Neural progenitor cell (in vitro differentiated cells): ENCODE measurements at regions not wholly inside any gene's neighbourhood (a gene's known extent, or its start where the extent isn't known, plus 50 kb on each side); places are given as distances from the start of the nearest gene placed in this dataset.
"Not testable (repeated sequence)": the region's sequence is repeated elsewhere in the genome, so short reads cannot be mapped to it uniquely, and the experiment has no call there.

Experiments
- DNase-seq: peaks from one replicate; pipeline ENCODE4 v3.0.0-alpha.2; 2016; ENCODE audit warnings: low spot score
- H2AFZ ChIP-seq: fragments of 200-600 bp; sonication (generic); replicated peaks from 2 replicates; pipeline ENCODE4 v1.6.1; 2016; ENCODE audit warnings: antibody characterized with exemption
- H3F3A ChIP-seq: fragments of 200-600 bp; sonication (generic); 2 replicates; pipeline ENCODE4 v1.6.1; 2016; ENCODE audit warnings: antibody characterized with exemption, low read depth
- H3K27ac ChIP-seq: fragments of 200-600 bp; sonication (generic); 2 replicates; pipeline ENCODE4 v1.5.1; 2016; ENCODE audit warnings: mild to moderate bottlenecking
- H3K27me3 ChIP-seq: fragments of 200-600 bp; sonication (generic); 2 replicates; pipeline ENCODE4 v1.6.1; 2016; ENCODE audit warnings: mild to moderate bottlenecking, moderate library complexity
- H3K36me3 ChIP-seq: fragments of 200-600 bp; sonication (generic); 2 replicates; pipeline ENCODE4 v1.5.1; 2016
- H3K4me1 ChIP-seq: fragments of 200-600 bp; sonication (generic); 2 replicates; pipeline ENCODE4 v1.6.1; 2016; ENCODE audit warnings: mixed run types
- H3K4me2 ChIP-seq: fragments of 200-600 bp; sonication (generic); 2 replicates; pipeline ENCODE4 v1.6.1; 2016
- H3K4me3 ChIP-seq: fragments of 200-600 bp; sonication (generic); 2 replicates; pipeline ENCODE4 v1.5.1; 2016
- H3K79me2 ChIP-seq: fragments of 200-600 bp; sonication (generic); 2 replicates; pipeline ENCODE4 v1.6.1; 2016; ENCODE audit warnings: low read depth
- H3K9ac ChIP-seq: fragments of 200-600 bp; sonication (generic); 2 replicates; pipeline ENCODE4 v1.6.1; 2016
- H3K9me3 ChIP-seq: fragments of 200-600 bp; sonication (generic); 2 replicates; pipeline ENCODE4 v1.5.1; 2016; ENCODE audit warnings: low read depth
- H4K20me1 ChIP-seq: fragments of 200-600 bp; sonication (generic); 2 replicates; pipeline ENCODE4 v1.6.1; 2016; ENCODE audit warnings: low read depth
- H3K27ac Mint-ChIP-seq: 3 replicates; pipeline ENCODE4 v1.8.0; 2021; ENCODE audit warnings: mixed read lengths
- H3K27me3 Mint-ChIP-seq: 2 replicates; pipeline ENCODE4 v1.8.0; 2022; ENCODE audit warnings: low read depth, mild to moderate bottlenecking, inconsistent platforms, moderate library complexity, mixed read lengths; ENCODE audit not compliant: insufficient read depth
- H3K36me3 Mint-ChIP-seq: 3 replicates; pipeline ENCODE4 v1.8.0; 2021; ENCODE audit warnings: mixed read lengths
- H3K4me1 Mint-ChIP-seq: 3 replicates; pipeline ENCODE4 v1.8.0; 2021; ENCODE audit warnings: mixed read lengths
- H3K4me3 Mint-ChIP-seq: 3 replicates; pipeline ENCODE4 v1.8.0; 2021; ENCODE audit warnings: mild to moderate bottlenecking, moderate library complexity, mixed read lengths
- H3K9me3 Mint-ChIP-seq: 3 replicates; pipeline ENCODE4 v1.8.0; 2020; ENCODE audit warnings: mixed read lengths
- EZH2 ChIP-seq: fragments of 200-600 bp; sonication (generic); IDR thresholded peaks from 2 replicates; pipeline ENCODE4 v1.6.1; 2017; ENCODE audit warnings: antibody characterized with exemption, mild to moderate bottlenecking, moderate library complexity
- EZH2phosphoT487 ChIP-seq: fragments of 200-600 bp; sonication (generic); IDR thresholded peaks from 2 replicates; pipeline ENCODE4 v1.6.1; 2017; ENCODE audit warnings: antibody characterized with exemption
- TF ChIP-seq, protein P1 (sequence below): fragments of 200-600 bp; sonication (generic); IDR thresholded peaks from 2 replicates; pipeline ENCODE4 v1.5.1; 2017; ENCODE audit warnings: antibody characterized with exemption, mild to moderate bottlenecking

DNA sequence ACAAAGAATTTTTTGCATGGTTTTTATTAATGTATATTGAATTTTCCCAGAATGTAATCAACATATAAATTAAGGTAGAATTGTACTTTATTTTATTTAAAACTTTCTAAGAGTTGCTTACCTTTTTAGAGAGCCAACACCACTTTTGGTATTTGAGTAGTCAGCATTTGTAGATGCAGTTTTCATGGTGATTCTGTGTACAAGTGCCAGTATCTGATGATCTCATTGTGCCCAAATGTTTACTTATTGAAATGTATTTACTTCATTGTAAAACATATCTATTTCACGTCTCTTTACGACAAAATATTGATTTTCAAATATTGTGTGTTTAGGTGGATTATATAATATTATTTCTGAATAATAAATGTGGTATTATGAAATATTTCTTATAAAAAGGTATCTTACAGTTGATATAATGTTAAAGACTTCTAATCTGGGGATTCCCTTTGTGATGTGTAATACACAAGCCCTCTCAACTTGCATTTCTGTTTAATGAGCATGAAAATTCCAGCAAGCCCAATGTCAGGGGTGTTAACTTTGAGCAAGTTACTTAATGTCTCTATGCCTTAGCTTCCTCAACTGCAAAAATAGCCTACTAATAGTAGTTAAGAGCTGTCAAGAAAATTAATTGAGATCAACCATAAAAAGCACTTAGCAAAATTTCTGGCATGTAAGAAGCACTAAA lies 141.8 kb upstream of the ZNF648 start:
- Mint-ChIP-seq H3K36me3 (no peaks in the 10 kb centered on the region), H3K27me3 (peaks cover 2% of the 10 kb centered on the region), H3K4me3 (no peak overlapping the region), H3K27ac (no peak overlapping the region), H3K9me3 (no peaks in the 10 kb centered on the region), H3K4me1 (peaks cover 20% of the 10 kb centered on the region)
- Histone ChIP-seq H2AFZ (no peak overlapping the region), H3K36me3 (no peaks in the 10 kb centered on the region), H3K9me3 (no peaks in the 10 kb centered on the region), H3K4me2 (no peak overlapping the region), H3F3A (peaks cover 11% of the 10 kb centered on the region), H3K4me3 (no peak overlapping the region), H3K27ac (no peak overlapping the region), H3K79me2 (no peaks in the 10 kb centered on the region), H4K20me1 (no peaks in the 10 kb centered on the region), H3K4me1 (peaks cover 16% of the 10 kb centered on the region), H3K27me3 (no peaks in the 10 kb centered on the region), H3K9ac (no peak overlapping the region)
- no peak for DNase-seq
- no peak for TF ChIP-seq EZH2phosphoT487

DNA sequence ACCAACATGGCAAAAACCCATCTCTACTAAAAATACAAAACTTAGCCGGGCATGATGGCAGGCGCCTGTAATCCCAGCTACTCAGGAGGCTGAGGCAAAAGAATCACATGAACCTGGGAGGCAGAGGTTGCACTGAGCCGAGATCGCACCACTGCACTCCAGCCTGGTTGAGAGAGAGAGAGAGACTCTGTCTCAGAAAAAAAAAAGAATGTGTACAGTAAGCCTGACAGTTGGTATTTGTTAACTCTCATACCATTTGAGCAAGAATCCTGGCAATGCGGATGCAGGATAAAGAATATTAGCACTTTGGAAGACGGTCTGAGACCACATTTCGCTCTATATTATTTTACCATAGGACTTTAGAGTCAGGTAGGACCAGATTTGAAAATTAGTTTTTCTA lies 140.0 kb upstream of the ZNF648 start:
- H3K9me3 ChIP-seq, H3K9me3 Mint-ChIP-seq, H3K4me3 Mint-ChIP-seq, H3K9ac ChIP-seq, DNase-seq, H3K27ac Mint-ChIP-seq, H4K20me1 ChIP-seq, H2AFZ ChIP-seq, H3K27ac ChIP-seq, H3K4me3 ChIP-seq, H3K4me1 Mint-ChIP-seq, H3F3A ChIP-seq, H3K4me1 ChIP-seq, H3K79me2 ChIP-seq, H3K27me3 Mint-ChIP-seq, H3K27me3 ChIP-seq, H3K4me2 ChIP-seq, H3K36me3 ChIP-seq, H3K36me3 Mint-ChIP-seq: not testable (repeated sequence)

DNA sequence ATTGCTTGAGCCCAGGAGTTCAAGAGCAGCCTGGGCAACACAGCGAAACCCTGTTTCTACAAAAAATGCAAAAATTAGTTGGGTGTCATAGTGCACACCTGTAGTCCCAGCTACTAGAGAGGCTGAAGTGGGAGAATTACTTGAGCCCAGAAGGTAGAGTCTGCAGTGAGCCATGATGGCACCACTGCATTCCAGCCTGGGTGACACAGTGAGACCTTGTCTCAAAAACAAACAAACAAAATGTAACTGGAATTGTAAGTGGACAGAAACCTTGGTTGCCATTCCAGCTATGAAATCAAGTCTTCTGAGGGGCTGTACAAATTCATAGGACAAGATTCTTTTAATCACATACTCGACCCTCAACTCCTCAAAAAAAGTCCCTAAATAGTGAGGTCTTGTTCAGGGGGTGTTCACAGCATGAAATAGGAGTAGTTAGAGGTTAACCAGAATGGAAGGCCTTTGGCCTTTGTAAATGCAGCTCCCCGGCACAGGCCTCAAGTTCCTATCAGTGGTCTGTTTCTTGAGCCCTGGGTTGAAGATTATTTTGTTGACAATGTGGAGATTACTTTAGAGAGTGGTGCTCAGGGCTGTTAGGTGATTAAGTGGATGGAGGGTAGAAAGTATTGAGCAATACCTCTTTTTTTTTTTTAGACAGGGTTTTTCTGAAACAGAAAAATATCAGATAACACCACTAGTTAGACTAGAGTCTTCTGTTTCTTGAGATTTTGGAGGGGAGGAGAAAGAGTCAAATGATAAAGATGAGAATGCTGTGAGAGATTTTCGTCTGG lies 138.7 kb upstream of the ZNF648 start:
- H3K27me3 Mint-ChIP-seq: peaks cover 2% of the 10 kb centered on the region
- no peak overlapping the region for H3K27ac Mint-ChIP-seq
- H3K9me3 ChIP-seq: no peaks in the 10 kb centered on the region
- no peak overlapping the region for H3K4me3 ChIP-seq
- H3K9me3 Mint-ChIP-seq: no peaks in the 10 kb centered on the region
- H3K4me2 ChIP-seq: no peak overlapping the region
- no peak overlapping the region for H3K27ac ChIP-seq
- peaks cover 3% of the 10 kb centered on the region for H3K4me1 Mint-ChIP-seq
- no peak for TF ChIP-seq EZH2
- TF ChIP-seq EZH2phosphoT487: no peak
- TF ChIP-seq, protein P1, sequence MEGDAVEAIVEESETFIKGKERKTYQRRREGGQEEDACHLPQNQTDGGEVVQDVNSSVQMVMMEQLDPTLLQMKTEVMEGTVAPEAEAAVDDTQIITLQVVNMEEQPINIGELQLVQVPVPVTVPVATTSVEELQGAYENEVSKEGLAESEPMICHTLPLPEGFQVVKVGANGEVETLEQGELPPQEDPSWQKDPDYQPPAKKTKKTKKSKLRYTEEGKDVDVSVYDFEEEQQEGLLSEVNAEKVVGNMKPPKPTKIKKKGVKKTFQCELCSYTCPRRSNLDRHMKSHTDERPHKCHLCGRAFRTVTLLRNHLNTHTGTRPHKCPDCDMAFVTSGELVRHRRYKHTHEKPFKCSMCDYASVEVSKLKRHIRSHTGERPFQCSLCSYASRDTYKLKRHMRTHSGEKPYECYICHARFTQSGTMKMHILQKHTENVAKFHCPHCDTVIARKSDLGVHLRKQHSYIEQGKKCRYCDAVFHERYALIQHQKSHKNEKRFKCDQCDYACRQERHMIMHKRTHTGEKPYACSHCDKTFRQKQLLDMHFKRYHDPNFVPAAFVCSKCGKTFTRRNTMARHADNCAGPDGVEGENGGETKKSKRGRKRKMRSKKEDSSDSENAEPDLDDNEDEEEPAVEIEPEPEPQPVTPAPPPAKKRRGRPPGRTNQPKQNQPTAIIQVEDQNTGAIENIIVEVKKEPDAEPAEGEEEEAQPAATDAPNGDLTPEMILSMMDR: no peak
- H3K9ac ChIP-seq: no peak overlapping the region
- H3K27me3 ChIP-seq: no peaks in the 10 kb centered on the region
- H3K4me1 ChIP-seq: no peaks in the 10 kb centered on the region
- no peaks in the 10 kb centered on the region for H3K79me2 ChIP-seq
- H3K36me3 ChIP-seq: no peaks in the 10 kb centered on the region
- no peaks in the 10 kb centered on the region for H3F3A ChIP-seq
- no peaks in the 10 kb centered on the region for H4K20me1 ChIP-seq
- H3K36me3 Mint-ChIP-seq: no peaks in the 10 kb centered on the region
- H2AFZ ChIP-seq: no peak overlapping the region
- no peak for DNase-seq
- H3K4me3 Mint-ChIP-seq: no peak overlapping the region

DNA sequence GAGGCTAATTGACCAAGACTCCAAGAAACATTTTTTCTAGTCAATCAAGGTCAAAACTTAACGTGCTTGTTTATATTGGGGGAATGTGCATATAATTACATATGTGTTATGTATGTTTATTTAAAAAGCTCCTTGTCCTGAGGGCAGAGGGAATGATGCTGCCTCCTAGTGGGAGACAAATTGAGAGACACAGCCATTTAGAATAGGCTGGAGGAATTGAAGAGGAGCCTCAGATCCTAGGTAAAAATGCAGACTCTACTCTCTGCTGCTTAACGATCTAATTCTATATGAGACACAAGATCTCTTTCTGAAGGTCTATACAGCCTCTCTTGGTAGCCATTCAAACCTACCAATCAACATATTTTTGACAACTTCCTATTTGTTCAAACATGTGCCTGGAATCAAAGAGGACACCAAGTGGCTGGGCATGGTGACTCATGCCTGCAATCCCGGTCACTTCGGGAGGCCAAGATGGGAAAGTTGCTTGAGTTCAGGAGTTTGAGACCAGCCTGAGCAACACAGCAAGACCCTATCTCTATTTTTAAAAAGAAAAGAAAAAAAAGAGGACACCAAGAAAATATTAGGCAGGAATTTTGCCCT lies 136.6 kb upstream of the ZNF648 start:
- H3K27me3 Mint-ChIP-seq: peaks cover 2% of the 10 kb centered on the region
- Histone ChIP-seq H3K4me3 (no peak overlapping the region), H3K9ac (no peak overlapping the region), H3K36me3 (no peaks in the 10 kb centered on the region), H3K4me2 (no peak overlapping the region), H4K20me1 (no peaks in the 10 kb centered on the region), H3F3A (no peaks in the 10 kb centered on the region), H3K79me2 (no peaks in the 10 kb centered on the region), H3K4me1 (no peaks in the 10 kb centered on the region), H3K27me3 (no peaks in the 10 kb centered on the region), H3K9me3 (no peaks in the 10 kb centered on the region), H3K27ac (no peak overlapping the region), H2AFZ (no peak overlapping the region)
- H3K9me3 Mint-ChIP-seq: no peaks in the 10 kb centered on the region
- no peak overlapping the region for H3K27ac Mint-ChIP-seq
- H3K4me3 Mint-ChIP-seq: no peak overlapping the region
- TF ChIP-seq, protein P1: peak; percentile 50
- TF ChIP-seq EZH2: no peak
- TF ChIP-seq EZH2phosphoT487: no peak
- no peaks in the 10 kb centered on the region for H3K4me1 Mint-ChIP-seq
- DNase-seq: no peak
- H3K36me3 Mint-ChIP-seq: no peaks in the 10 kb centered on the region
